HG03342 (cell line): ENCODE measurements at regions not wholly inside any gene's neighbourhood (a gene's known extent, or its start where the extent isn't known, plus 50 kb on each side); places are given as distances from the start of the nearest gene placed in this dataset.

ENCODE experiments used
- ATAC-seq: cut with Tn5 transposase; IDR thresholded peaks from one replicate; pipeline ENCODE4 v1.9.1; 2021; ENCODE audit warnings: mild to moderate bottlenecking, moderate library complexity; ENCODE audit not compliant: unreplicated experiment

- no peak for ATAC-seq
Observed at GRCh38 chr5:87954121-87954520, 314.5 kb downstream of the TMEM161B start.

- no peak for ATAC-seq
Observed at GRCh38 chr5:87951661-87952060, 317.0 kb downstream of the TMEM161B start.

- no peak for ATAC-seq
Observed at GRCh38 chr5:87949676-87950631, 318.7 kb downstream of the TMEM161B start.

GRCh38 chr5:87948486-87948885 is 320.2 kb downstream of the TMEM161B start:
- no peak for ATAC-seq

- ATAC-seq, result no peak
Observed at GRCh38 chr5:87946271-87946670, 322.4 kb downstream of the TMEM161B start.

GRCh38 chr5:87945286-87945650 is 323.4 kb downstream of the TMEM161B start:
- ATAC-seq, result no peak

GRCh38 chr5:87944553-87945285 is 323.9 kb downstream of the TMEM161B start:
- ATAC-seq, result no peak

GRCh38 chr5:87940775-87941174 is 327.9 kb downstream of the TMEM161B start:
- no peak for ATAC-seq

GRCh38 chr5:87936667-87937066 is 332.0 kb downstream of the TMEM161B start:
- no peak for ATAC-seq

- ATAC-seq, result no peak
Observed at GRCh38 chr5:87924436-87924835, 344.2 kb downstream of the TMEM161B start.

GRCh38 chr5:87916320-87916719 is 352.3 kb downstream of the TMEM161B start:
- no peak for ATAC-seq

GRCh38 chr5:87912419-87912818 is 356.2 kb downstream of the TMEM161B start:
- ATAC-seq, result no peak

- no peak for ATAC-seq
Observed at GRCh38 chr5:87909382-87909781, 359.3 kb downstream of the TMEM161B start.

- ATAC-seq, result no peak
Observed at GRCh38 chr5:87906962-87907361, 361.7 kb downstream of the TMEM161B start.

GRCh38 chr5:87900419-87900818 is 368.2 kb downstream of the TMEM161B start:
- no peak for ATAC-seq

- peak; percentile 84 for ATAC-seq
Observed at GRCh38 chr5:87899721-87900131, 368.9 kb downstream of the TMEM161B start.

GRCh38 chr5:87899208-87899661 is 369.4 kb downstream of the TMEM161B start:
- ATAC-seq, result no peak

GRCh38 chr5:87898574-87898973 is 370.1 kb downstream of the TMEM161B start:
- no peak for ATAC-seq

GRCh38 chr5:87888139-87888538 is 380.5 kb downstream of the TMEM161B start:
- no peak for ATAC-seq

GRCh38 chr5:87887247-87887646 is 381.4 kb downstream of the TMEM161B start:
- no peak for ATAC-seq

- ATAC-seq, result no peak
Observed at GRCh38 chr5:87886164-87886563, 382.5 kb downstream of the TMEM161B start.

GRCh38 chr5:87885758-87886157 is 382.9 kb downstream of the TMEM161B start:
- no peak for ATAC-seq
